ENCODE measurements at regions not wholly inside any gene's neighbourhood (a gene's known extent, or its start where the extent isn't known, plus 50 kb on each side); places are given as distances from the start of the nearest gene placed in this dataset.

GRCh38 chr20:24362080-24362479 is 107.3 kb upstream of the SYNDIG1 start:
- DNase-seq = no peak
- H3K36me3 ChIP-seq = no peaks in the 10 kb centered on the region
- no peak overlapping the region for H3K27ac ChIP-seq
- TF ChIP-seq EP300 (IDR thresholded peaks at IDR 0.05) (no peak), CTCF (IDR thresholded peaks at IDR 0.05) (no peak), POLR2A (IDR thresholded peaks at IDR 0.05) (no peak)
- no peaks in the 10 kb centered on the region for H3K4me1 ChIP-seq (ENCODE audit: insufficient read depth)
- intact Hi-C loops (cut with DNase I) = no loop called here
- H3K27me3 ChIP-seq = no peaks in the 10 kb centered on the region
- H3K4me3 ChIP-seq = no peak overlapping the region
- peaks cover 0 to 4% of the 10 kb centered on the region in 2 donors for H3K9me3 ChIP-seq

GRCh38 chr20:24361541-24361940 is 107.9 kb upstream of the SYNDIG1 start:
- intact Hi-C loops (cut with DNase I) = loop anchor here in 1 of 4 donors (2.0 kb wide), 1 partner anchor 67 kb away; no protein-coding TSS in a partner anchor
- 71 to 89% (median 76%) methylated on average over 2 of the region's 2 CpGs for WGBS, 3 donors

GRCh38 chr20:24360531-24360930 is 108.9 kb upstream of the SYNDIG1 start:
- Histone ChIP-seq H3K27ac (no peak overlapping the region), H3K4me1 (ENCODE audit: insufficient read depth) (no peaks in the 10 kb centered on the region), H3K4me3 (no peak overlapping the region), H3K36me3 (no peaks in the 10 kb centered on the region), H3K9me3 (peaks cover 0 to 4% of the 10 kb centered on the region in 2 donors), H3K27me3 (no peaks in the 10 kb centered on the region)
- no peak for DNase-seq
- 96 to 99% (median 99%) methylated on average over 3 of the region's 3 CpGs for WGBS, 3 donors
- intact Hi-C loops (cut with DNase I) = loop anchor here in 1 of 4 donors (2.0 kb wide), 1 partner anchor 66 kb away; no protein-coding TSS in a partner anchor
- TF ChIP-seq POLR2A (IDR thresholded peaks at IDR 0.05) (no peak), EP300 (IDR thresholded peaks at IDR 0.05) (no peak), CTCF (IDR thresholded peaks at IDR 0.05) (no peak)

More at GRCh38 chr20:24361541-24361940, 107.9 kb upstream of the SYNDIG1 start:
- TF ChIP-seq POLR2A (IDR thresholded peaks at IDR 0.05) = no peak
- no peak for TF ChIP-seq EP300 (IDR thresholded peaks at IDR 0.05)
- no peak for TF ChIP-seq CTCF (IDR thresholded peaks at IDR 0.05)
- Histone ChIP-seq H3K4me3 (no peak overlapping the region), H3K4me1 (ENCODE audit: insufficient read depth) (no peaks in the 10 kb centered on the region), H3K27me3 (no peaks in the 10 kb centered on the region), H3K27ac (no peak overlapping the region), H3K9me3 (peaks cover 0 to 4% of the 10 kb centered on the region in 2 donors), H3K36me3 (no peaks in the 10 kb centered on the region)
- no peak for DNase-seq

GRCh38 chr20:24359321-24360027 is 110.0 kb upstream of the SYNDIG1 start:
- TF ChIP-seq EP300 (IDR thresholded peaks at IDR 0.05) = no peak
- TF ChIP-seq POLR2A (IDR thresholded peaks at IDR 0.05) = no peak
- TF ChIP-seq CTCF (IDR thresholded peaks at IDR 0.05) = no peak
- 60 to 70% (median 67%) methylated on average over 8 of the region's 8 CpGs for WGBS, 3 donors
- no peak overlapping the region for H3K27ac ChIP-seq

More at GRCh38 chr20:24359321-24360027, 110.0 kb upstream of the SYNDIG1 start:
- intact Hi-C loops (cut with DNase I) = loop anchor here in 1 of 4 donors (2.0 kb wide), 1 partner anchor 65 kb away; no protein-coding TSS in a partner anchor
- DNase-seq = no peak
- no peaks in the 10 kb centered on the region for H3K36me3 ChIP-seq
- H3K27me3 ChIP-seq = no peaks in the 10 kb centered on the region
- peaks cover 0 to 4% of the 10 kb centered on the region in 2 donors for H3K9me3 ChIP-seq
- H3K4me1 ChIP-seq (ENCODE audit: insufficient read depth) = no peaks in the 10 kb centered on the region
- H3K4me3 ChIP-seq = no peak overlapping the region
